ENCODE measurements at regions not wholly inside any gene's neighbourhood (a gene's known extent, or its start where the extent isn't known, plus 50 kb on each side); places are given as distances from the start of the nearest gene placed in this dataset.

- no peak for TF ChIP-seq CTCF (IDR thresholded peaks at IDR 0.05)
- Histone ChIP-seq H3K9me3 (no peaks in the 10 kb centered on the region), H3K4me1 (no peaks in the 10 kb centered on the region), H3K27ac (no peak overlapping the region), H3K27me3 (no peaks in the 10 kb centered on the region), H3K4me3 (no peak overlapping the region), H3K36me3 (no peaks in the 10 kb centered on the region)
- DNase-seq (ENCODE audit: low spot score in 2 of 2) = no peak
- intact Hi-C loops (cut with DNase I) = no loop called here
Observed at GRCh38 chr5:144691936-144692335, 521.3 kb downstream of the KCTD16 start.

GRCh38 chr5:144684899-144685298 is 514.2 kb downstream of the KCTD16 start:
- no peaks in the 10 kb centered on the region for H3K4me1 ChIP-seq
- intact Hi-C loops (cut with DNase I) = no loop called here
- no peaks in the 10 kb centered on the region for H3K36me3 ChIP-seq
- H3K4me3 ChIP-seq = no peak overlapping the region
- H3K9me3 ChIP-seq = no peaks in the 10 kb centered on the region
- DNase-seq (ENCODE audit: low spot score in 2 of 2) = no peak
- no peaks in the 10 kb centered on the region for H3K27me3 ChIP-seq
- H3K27ac ChIP-seq = no peak overlapping the region
- no peak for TF ChIP-seq CTCF (IDR thresholded peaks at IDR 0.05)

DNA sequence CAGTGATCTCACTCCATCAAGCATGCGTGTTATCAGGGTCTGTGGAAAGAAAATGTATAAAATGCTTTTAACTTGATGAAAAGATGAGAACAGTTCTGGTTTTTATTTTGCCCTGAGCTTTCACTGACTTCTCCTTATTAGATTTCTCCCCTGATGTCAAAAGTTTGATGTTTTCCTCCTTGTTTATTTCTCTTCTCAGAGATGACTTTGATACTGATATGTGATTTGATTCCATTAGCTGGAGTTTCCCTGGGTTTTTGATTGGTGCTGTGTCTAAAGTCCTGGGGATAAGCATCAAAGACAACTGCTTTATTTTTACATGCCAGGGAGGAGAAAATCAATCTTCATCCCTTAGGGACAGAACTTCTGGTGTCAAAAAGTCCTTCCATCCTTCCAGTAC is 510.0 kb downstream of the KCTD16 start:
- no peak overlapping the region for H3K4me3 ChIP-seq
- H3K9me3 ChIP-seq = no peaks in the 10 kb centered on the region
- no peaks in the 10 kb centered on the region for H3K36me3 ChIP-seq
- no peak for DNase-seq (ENCODE audit: low spot score in 2 of 2)
- H3K27me3 ChIP-seq = no peaks in the 10 kb centered on the region
- intact Hi-C loops (cut with DNase I) = no loop called here
- no peak for TF ChIP-seq CTCF (IDR thresholded peaks at IDR 0.05)
- H3K4me1 ChIP-seq = no peaks in the 10 kb centered on the region
- no peak overlapping the region for H3K27ac ChIP-seq

- no peaks in the 10 kb centered on the region for H3K9me3 ChIP-seq
- TF ChIP-seq CTCF (IDR thresholded peaks at IDR 0.05) = no peak
- no peaks in the 10 kb centered on the region for H3K4me1 ChIP-seq
- no peak for DNase-seq (ENCODE audit: low spot score in 2 of 2)
- no peaks in the 10 kb centered on the region for H3K36me3 ChIP-seq
- no peaks in the 10 kb centered on the region for H3K27me3 ChIP-seq
- no peak overlapping the region for H3K27ac ChIP-seq
- no peak overlapping the region for H3K4me3 ChIP-seq
- intact Hi-C loops (cut with DNase I) = no loop called here
Observed at GRCh38 chr5:144671066-144671465, 500.4 kb downstream of the KCTD16 start.

DNA sequence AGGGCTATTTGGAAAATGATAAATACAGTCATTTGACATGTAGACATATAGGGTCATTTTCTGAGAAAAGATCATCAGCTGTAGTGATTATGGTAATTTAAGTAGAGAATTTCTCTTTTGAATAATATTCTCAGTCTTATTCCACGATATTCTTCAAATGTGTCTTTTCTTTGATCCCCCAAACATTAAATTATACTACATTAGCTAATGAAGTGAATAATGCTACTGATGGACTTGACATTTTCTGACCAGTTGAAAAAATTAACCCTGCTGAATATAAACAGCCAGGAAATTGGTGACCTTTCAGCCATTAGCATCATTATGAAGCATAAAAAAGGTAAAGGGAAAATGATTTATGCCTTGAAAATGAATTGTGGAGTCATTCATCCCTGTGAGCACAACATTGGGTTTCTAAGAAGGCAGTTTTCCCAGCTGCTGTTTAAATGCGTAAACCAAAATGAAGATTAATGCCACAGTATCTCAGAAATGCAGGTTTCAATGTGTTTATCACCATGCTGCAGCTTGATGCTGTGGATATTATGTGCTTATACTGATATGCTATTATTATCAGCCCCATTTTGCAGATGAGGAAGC is 489.1 kb downstream of the KCTD16 start:
- DNase-seq (ENCODE audit: low spot score in 2 of 2) = no peak
- no peak for TF ChIP-seq CTCF (IDR thresholded peaks at IDR 0.05)
- no peak overlapping the region for H3K27ac ChIP-seq
- H3K27me3 ChIP-seq = no peaks in the 10 kb centered on the region
- H3K9me3 ChIP-seq = no peaks in the 10 kb centered on the region
- intact Hi-C loops (cut with DNase I) = no loop called here
- H3K4me3 ChIP-seq = no peak overlapping the region
- H3K4me1 ChIP-seq = no peaks in the 10 kb centered on the region
- no peaks in the 10 kb centered on the region for H3K36me3 ChIP-seq

GRCh38 chr5:144644317-144644716 is 473.6 kb downstream of the KCTD16 start:
- no peaks in the 10 kb centered on the region for H3K27me3 ChIP-seq
- no peak for DNase-seq (ENCODE audit: low spot score in 2 of 2)

More at GRCh38 chr5:144644317-144644716, 473.6 kb downstream of the KCTD16 start:
- H3K36me3 ChIP-seq = no peaks in the 10 kb centered on the region
- intact Hi-C loops (cut with DNase I) = no loop called here
- no peak overlapping the region for H3K4me3 ChIP-seq
- H3K27ac ChIP-seq = no peak overlapping the region
- no peaks in the 10 kb centered on the region for H3K4me1 ChIP-seq
- H3K9me3 ChIP-seq = no peaks in the 10 kb centered on the region
- no peak for TF ChIP-seq CTCF (IDR thresholded peaks at IDR 0.05)

Measured in ascending aorta (tissue), 2 donors.